Prostate gland (tissue), 2 donors: ENCODE measurements at regions not wholly inside any gene's neighbourhood (a gene's known extent, or its start where the extent isn't known, plus 50 kb on each side); places are given as distances from the start of the nearest gene placed in this dataset.

Source experiments
- CTCF ChIP-seq, 4 experiments: fragments of 200-600 bp in 2 of 4; fragments of 450-650 bp in 2 of 4; sonication (generic) in 2 of 4; IDR thresholded peaks; 1 replicate in 3 of 4; 2 replicates in 1 of 4; pipeline ENCODE4 v1.5.1; 2016 to 2019; ENCODE audit warnings: antibody characterized with exemption in 4 of 4, mild to moderate bottlenecking in 2 of 4, moderate library complexity in 2 of 4
- POLR2A ChIP-seq: fragments of 450-650 bp; IDR thresholded peaks from one replicate; pipeline ENCODE4 v1.6.1; 2016; ENCODE audit warnings: antibody characterized with exemption, mild to moderate bottlenecking
- POLR2AphosphoS5 ChIP-seq: sonication (generic); formaldehyde crosslinking; IDR thresholded peaks from one replicate; pipeline ENCODE4 v1.6.1; 2017; ENCODE audit warnings: antibody characterized with exemption

GRCh38 chr2:19711470-19712372 is 190.1 kb downstream of the TTC32 start:
- TF ChIP-seq CTCF (IDR thresholded peaks at IDR 0.05) = no peak
- TF ChIP-seq POLR2AphosphoS5 = no peak
- no peak for TF ChIP-seq POLR2A
